Heart left ventricle (tissue), 13 donors: ENCODE measurements at regions not wholly inside any gene's neighbourhood (a gene's known extent, or its start where the extent isn't known, plus 50 kb on each side); places are given as distances from the start of the nearest gene placed in this dataset.

Experiments
- CTCF ChIP-seq, 12 donors: fragments of 200-600 bp; sonication (generic) in 4 of 12; IDR thresholded peaks; one replicate each; pipeline versions ENCODE4 v1.5.0 to v1.8.0; 2018 to 2022; ENCODE audit warnings: antibody characterized with exemption in 12 of 12, mild to moderate bottlenecking in 5 of 12
- POLR2A ChIP-seq, 2 donors: fragments of 450-650 bp; IDR thresholded peaks; one replicate each; pipeline ENCODE4 v1.6.1; 2017; ENCODE audit warnings: antibody characterized with exemption in 2 of 2, mild to moderate bottlenecking in 2 of 2, moderate library complexity in 2 of 2
- donor health status: ischemic (EF 13 %, LVEDD 7.1; RV severe dilation, severe dysfunction).
- donor health status: DM: no; HTN: yes; CAD: no.
- donor health status: DM: no; HTN: no; CAD: no.
- donor health status: ischemic (EF 25% LVEDD 6.9; RV normal size, moderate dysfunction).
- donor health status: ischemic (EF 25% LVEDD 5.7; RV mildly dilated, moderate dysfunction).
- donor health status: ischemic (EF 35%, LVEDD 5.7; RV mildly dilated, moderate dysfunction).
- donor health status: nonischemic (EF 11% LVEDD 7.7; RV severe dilation, severe dysfunction).
- donor health status: DM: yes; HTN: yes; CAD: no.
- donor health status: PGD.
- donor health status: ischemic (EF 29% LVEDD 5.4; RV normal size, mild dysfunction).
- donor health status: nonischemic (EF 23%, LVEDD 6.1; RV moderate dilation, normal function).

GRCh38 chr2:74048843-74049519 lies 64.3 kb downstream of the TET3 start:
- TF ChIP-seq POLR2A (IDR thresholded peaks at IDR 0.05) (no peak), CTCF (IDR thresholded peaks at IDR 0.05) (no peak)
